ENCODE measurements at regions not wholly inside any gene's neighbourhood (a gene's known extent, or its start where the extent isn't known, plus 50 kb on each side); places are given as distances from the start of the nearest gene placed in this dataset.

DNA sequence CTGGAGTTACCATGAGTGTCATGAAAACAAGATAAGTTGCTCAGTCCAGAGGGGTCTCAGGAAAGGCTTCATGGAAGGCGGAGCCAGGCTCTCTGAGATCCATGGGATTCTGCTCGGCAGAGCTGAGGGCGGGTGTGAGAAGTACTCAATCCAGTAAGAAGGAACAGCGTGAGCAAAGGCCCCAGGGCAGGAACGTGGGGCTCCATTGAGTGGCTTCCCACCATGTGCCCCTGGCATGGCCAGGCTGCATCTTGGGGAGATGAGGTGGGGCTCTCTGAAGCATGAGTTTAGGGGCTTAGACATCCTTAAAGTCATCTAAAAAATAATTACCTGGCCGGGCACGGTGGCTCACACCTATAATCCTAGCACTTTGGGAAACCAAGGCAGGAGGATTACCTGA lies 58.0 kb downstream of the ARL6IP4 start:
- Histone ChIP-seq H3K27ac (no peak overlapping the region), H3K4me3 (no peak overlapping the region), H3K4me1 (peaks cover 0 to 20% (median 19%) of the 10 kb centered on the region in 4 donors), H3K36me3 (peaks cover 0 to 8% (median 0%) of the 10 kb centered on the region in 4 donors), H3K27me3 (no peaks in the 10 kb centered on the region), H3K9me3 (no peaks in the 10 kb centered on the region)
- TF ChIP-seq POLR2AphosphoS5 (IDR thresholded peaks at IDR 0.05) (no peak), EP300 (IDR thresholded peaks at IDR 0.05) (no peak), POLR2A (IDR thresholded peaks at IDR 0.05) (no peak)
- TF ChIP-seq, protein P1, sequence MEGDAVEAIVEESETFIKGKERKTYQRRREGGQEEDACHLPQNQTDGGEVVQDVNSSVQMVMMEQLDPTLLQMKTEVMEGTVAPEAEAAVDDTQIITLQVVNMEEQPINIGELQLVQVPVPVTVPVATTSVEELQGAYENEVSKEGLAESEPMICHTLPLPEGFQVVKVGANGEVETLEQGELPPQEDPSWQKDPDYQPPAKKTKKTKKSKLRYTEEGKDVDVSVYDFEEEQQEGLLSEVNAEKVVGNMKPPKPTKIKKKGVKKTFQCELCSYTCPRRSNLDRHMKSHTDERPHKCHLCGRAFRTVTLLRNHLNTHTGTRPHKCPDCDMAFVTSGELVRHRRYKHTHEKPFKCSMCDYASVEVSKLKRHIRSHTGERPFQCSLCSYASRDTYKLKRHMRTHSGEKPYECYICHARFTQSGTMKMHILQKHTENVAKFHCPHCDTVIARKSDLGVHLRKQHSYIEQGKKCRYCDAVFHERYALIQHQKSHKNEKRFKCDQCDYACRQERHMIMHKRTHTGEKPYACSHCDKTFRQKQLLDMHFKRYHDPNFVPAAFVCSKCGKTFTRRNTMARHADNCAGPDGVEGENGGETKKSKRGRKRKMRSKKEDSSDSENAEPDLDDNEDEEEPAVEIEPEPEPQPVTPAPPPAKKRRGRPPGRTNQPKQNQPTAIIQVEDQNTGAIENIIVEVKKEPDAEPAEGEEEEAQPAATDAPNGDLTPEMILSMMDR (IDR thresholded peaks at IDR 0.05): no peak
- DNase-seq: no peak
- 94 to 96% methylated on average over 7 of the region's 7 CpGs for WGBS, 2 donors
- intact Hi-C loops (cut with DNase I): no loop called here

GRCh38 chr12:123037791-123038190 lies 57.3 kb downstream of the ARL6IP4 start:
- Histone ChIP-seq H3K36me3 (peaks cover 0 to 15% (median 2%) of the 10 kb centered on the region in 4 donors), H3K27me3 (no peaks in the 10 kb centered on the region), H3K9me3 (no peaks in the 10 kb centered on the region), H3K4me3 (no peak overlapping the region), H3K27ac (no peak overlapping the region), H3K4me1 (peaks cover 0 to 14% (median 12%) of the 10 kb centered on the region in 4 donors)
- TF ChIP-seq POLR2AphosphoS5 (IDR thresholded peaks at IDR 0.05): no peak
- TF ChIP-seq EP300 (IDR thresholded peaks at IDR 0.05): no peak
- TF ChIP-seq, protein P1 (IDR thresholded peaks at IDR 0.05): no peak
- no peak for TF ChIP-seq POLR2A (IDR thresholded peaks at IDR 0.05)
- intact Hi-C loops (cut with DNase I): no loop called here
- no peak for DNase-seq
- 90 to 91% methylated on average over 6 of the region's 6 CpGs for WGBS, 2 donors

DNA sequence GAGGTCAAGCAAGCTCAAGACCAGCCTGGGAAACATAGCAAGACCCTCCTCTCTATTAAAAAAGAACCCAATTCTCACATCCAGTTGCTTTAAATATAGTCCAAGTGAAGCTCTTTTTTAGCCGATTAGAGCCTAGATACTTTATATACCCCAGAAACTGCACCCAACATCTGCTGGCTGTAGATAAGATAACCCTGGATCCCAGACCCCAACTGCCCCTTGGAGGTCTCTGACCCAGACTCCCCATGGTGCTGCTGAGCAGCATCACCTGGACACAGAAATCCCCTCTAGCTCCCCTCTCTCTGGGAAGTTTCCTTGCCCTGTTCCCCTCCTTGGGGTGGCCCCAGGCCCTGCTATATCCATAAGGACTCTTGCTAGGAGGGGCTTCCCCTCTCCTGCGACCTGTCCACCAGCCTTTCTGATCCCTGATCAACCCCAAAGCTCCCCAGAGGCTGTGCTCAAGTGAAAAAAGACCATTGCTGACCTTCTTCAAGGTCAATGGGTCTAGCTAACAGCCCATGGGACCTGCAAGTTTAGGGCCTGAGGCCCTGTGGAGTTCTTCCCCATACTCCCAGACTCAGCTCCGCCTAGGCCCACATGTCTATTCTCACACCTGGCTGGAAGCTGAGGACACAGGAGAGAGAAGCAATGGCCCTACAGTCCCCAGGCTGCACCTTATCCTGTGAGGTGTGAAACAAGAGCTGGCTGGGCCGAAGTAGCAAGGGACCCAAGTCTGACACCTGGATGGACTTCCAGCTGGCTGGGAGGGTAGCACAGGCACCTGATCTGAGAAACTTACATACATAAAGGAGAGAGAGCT lies 56.2 kb downstream of the ARL6IP4 start:
- intact Hi-C loops (cut with DNase I): no loop called here
- Histone ChIP-seq H3K9me3 (no peaks in the 10 kb centered on the region), H3K27me3 (no peaks in the 10 kb centered on the region), H3K36me3 (peaks cover 0 to 26% (median 2%) of the 10 kb centered on the region in 4 donors), H3K4me3 (no peak overlapping the region), H3K4me1 (peaks cover 0 to 3% (median 1%) of the 10 kb centered on the region in 4 donors), H3K27ac (no peak overlapping the region)
- WGBS, 2 donors: 92 to 94% methylated on average over 4 of the region's 4 CpGs
- no peak for TF ChIP-seq EP300 (IDR thresholded peaks at IDR 0.05)
- no peak for TF ChIP-seq POLR2AphosphoS5 (IDR thresholded peaks at IDR 0.05)
- TF ChIP-seq, protein P1 (IDR thresholded peaks at IDR 0.05): no peak
- TF ChIP-seq POLR2A (IDR thresholded peaks at IDR 0.05): no peak
- no peak for DNase-seq

- H3K27me3 ChIP-seq: no peaks in the 10 kb centered on the region
- no peak overlapping the region for H3K4me3 ChIP-seq
- TF ChIP-seq EP300 (IDR thresholded peaks at IDR 0.05): no peak
- H3K27ac ChIP-seq: no peak overlapping the region
- H3K36me3 ChIP-seq: peaks cover 0 to 31% (median 2%) of the 10 kb centered on the region in 4 donors
- WGBS, 2 donors: 94 to 96% methylated on average over 5 of the region's 5 CpGs
- no peaks in the 10 kb centered on the region for H3K4me1 ChIP-seq
- no peaks in the 10 kb centered on the region for H3K9me3 ChIP-seq
- intact Hi-C loops (cut with DNase I): no loop called here
- no peak for DNase-seq
Observed at GRCh38 chr12:123035841-123036240, 55.4 kb downstream of the ARL6IP4 start.

GRCh38 chr12:123034865-123035264 lies 54.4 kb downstream of the ARL6IP4 start:
- 49 to 56% methylated on average over 4 of the region's 4 CpGs for WGBS, 2 donors
- intact Hi-C loops (cut with DNase I): no loop called here
- DNase-seq: no peak
- no peak for TF ChIP-seq POLR2A (IDR thresholded peaks at IDR 0.05)
- no peak for TF ChIP-seq EP300 (IDR thresholded peaks at IDR 0.05)
- TF ChIP-seq, protein P1 (IDR thresholded peaks at IDR 0.05): no peak
- no peak for TF ChIP-seq POLR2AphosphoS5 (IDR thresholded peaks at IDR 0.05)
- Histone ChIP-seq H3K9me3 (no peaks in the 10 kb centered on the region), H3K4me3 (no peak overlapping the region), H3K27ac (no peak overlapping the region), H3K4me1 (no peaks in the 10 kb centered on the region), H3K36me3 (peaks cover 0 to 34% (median 2%) of the 10 kb centered on the region in 4 donors), H3K27me3 (no peaks in the 10 kb centered on the region)
